ENCODE measurements at regions not wholly inside any gene's neighbourhood (a gene's known extent, or its start where the extent isn't known, plus 50 kb on each side); places are given as distances from the start of the nearest gene placed in this dataset.

DNA sequence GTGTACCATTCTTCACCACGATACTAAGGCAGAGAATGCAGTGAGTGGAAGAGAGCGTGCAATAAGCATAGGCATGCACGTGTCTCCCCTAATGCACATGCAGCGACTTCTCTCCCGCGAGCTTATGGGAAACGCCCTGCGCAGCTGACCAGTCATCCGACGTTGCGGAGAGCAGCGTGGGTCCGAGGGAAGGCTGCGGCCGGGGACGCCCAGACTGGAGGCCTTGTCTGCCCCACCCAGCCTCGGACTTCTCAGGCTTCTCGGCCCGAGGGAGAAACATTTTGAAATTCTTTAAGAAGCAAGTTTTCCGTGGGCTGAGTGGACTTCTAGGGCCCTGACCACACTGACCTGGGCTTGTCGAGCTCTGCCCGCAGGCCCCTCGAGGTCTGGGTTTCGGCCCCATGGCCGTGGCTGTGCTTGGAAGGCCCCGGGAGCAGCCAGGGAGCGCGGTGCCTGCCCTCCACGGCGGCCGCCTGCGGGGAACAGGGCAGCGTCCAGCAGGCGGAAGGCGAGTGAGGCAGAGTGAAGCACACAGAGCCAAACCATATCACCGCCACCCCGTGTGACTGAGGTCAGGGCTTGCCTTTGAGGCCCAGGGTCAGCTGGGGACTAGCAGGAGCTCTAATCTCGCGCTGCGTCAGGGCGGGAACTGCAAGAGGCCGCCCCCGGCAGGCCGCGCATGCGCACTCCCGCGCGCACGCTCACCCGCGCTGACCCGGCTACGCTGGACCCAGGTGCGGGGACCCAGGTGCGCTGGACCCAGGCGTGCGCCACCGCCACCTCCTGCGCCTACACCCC lies 60.0 kb upstream of the IRX1 start:
- no peak for TF ChIP-seq CTCF (IDR thresholded peaks at IDR 0.05)
- TF ChIP-seq ZFX (IDR thresholded peaks at IDR 0.05; ENCODE audit: borderline replicate concordance), result no peak
